Heart left ventricle (tissue), 13 donors: ENCODE measurements at regions not wholly inside any gene's neighbourhood (a gene's known extent, or its start where the extent isn't known, plus 50 kb on each side); places are given as distances from the start of the nearest gene placed in this dataset.
"Not testable (repeated sequence)": the region's sequence is repeated elsewhere in the genome, so short reads cannot be mapped to it uniquely, and the experiment has no call there.

Experiments
- CTCF ChIP-seq, 12 donors: fragments of 200-600 bp; sonication (generic) in 4 of 12; IDR thresholded peaks; one replicate each; pipeline versions ENCODE4 v1.5.0 to v1.8.0; 2018 to 2022; ENCODE audit warnings: antibody characterized with exemption in 12 of 12, mild to moderate bottlenecking in 5 of 12
- POLR2A ChIP-seq, 2 donors: fragments of 450-650 bp; IDR thresholded peaks; one replicate each; pipeline ENCODE4 v1.6.1; 2017; ENCODE audit warnings: antibody characterized with exemption in 2 of 2, mild to moderate bottlenecking in 2 of 2, moderate library complexity in 2 of 2
- donor health status: ischemic (EF 13 %, LVEDD 7.1; RV severe dilation, severe dysfunction).
- donor health status: DM: no; HTN: yes; CAD: no.
- donor health status: DM: no; HTN: no; CAD: no.
- donor health status: ischemic (EF 25% LVEDD 6.9; RV normal size, moderate dysfunction).
- donor health status: ischemic (EF 25% LVEDD 5.7; RV mildly dilated, moderate dysfunction).
- donor health status: ischemic (EF 35%, LVEDD 5.7; RV mildly dilated, moderate dysfunction).
- donor health status: nonischemic (EF 11% LVEDD 7.7; RV severe dilation, severe dysfunction).
- donor health status: DM: yes; HTN: yes; CAD: no.
- donor health status: PGD.
- donor health status: ischemic (EF 29% LVEDD 5.4; RV normal size, mild dysfunction).
- donor health status: nonischemic (EF 23%, LVEDD 6.1; RV moderate dilation, normal function).

DNA sequence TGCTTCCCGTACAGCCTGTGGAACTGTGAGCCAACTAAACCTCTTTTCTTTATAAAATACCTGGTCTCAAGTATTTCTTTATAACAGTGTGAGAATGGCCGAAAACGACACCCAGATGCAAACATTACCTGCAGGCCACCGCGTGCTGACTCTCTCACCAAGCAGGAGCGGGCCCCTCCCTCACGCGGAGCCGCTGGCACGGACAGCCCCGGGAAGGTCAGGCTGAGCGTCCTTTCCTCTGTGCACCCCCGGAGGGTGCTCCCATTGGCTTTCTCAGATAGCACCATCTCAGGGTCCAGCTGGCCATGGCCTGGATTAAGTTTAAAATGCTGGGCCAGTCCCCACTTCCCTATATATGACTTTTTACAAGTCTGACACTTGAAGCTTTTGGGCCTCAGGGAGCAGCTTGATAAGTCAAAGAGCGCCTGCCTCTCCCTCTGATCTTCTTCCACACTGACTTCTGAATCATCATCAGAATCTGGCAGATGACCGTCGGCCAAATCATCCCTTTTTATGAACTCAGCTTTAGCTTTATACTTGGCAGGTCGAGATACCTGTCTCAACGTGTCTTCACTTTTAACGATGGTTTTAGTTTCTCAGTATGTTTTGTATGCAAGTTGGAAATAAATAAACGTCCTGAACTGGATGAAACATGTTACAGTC is 115.1 kb upstream of the PRKX start:
- not testable (repeated sequence) for TF ChIP-seq CTCF, POLR2A (IDR thresholded peaks at IDR 0.05)
